Tibial nerve (tissue), 3 donors: ENCODE measurements at regions not wholly inside any gene's neighbourhood (a gene's known extent, or its start where the extent isn't known, plus 50 kb on each side); places are given as distances from the start of the nearest gene placed in this dataset.

ENCODE experiments used
- CTCF ChIP-seq, 5 experiments: fragments of 200-600 bp in 3 of 5; fragments of 450-650 bp in 2 of 5; sonication (generic) in 3 of 5; IDR thresholded peaks; one replicate each; pipeline ENCODE4 v1.5.1; 2016 to 2019; ENCODE audit warnings: antibody characterized with exemption in 5 of 5, mild to moderate bottlenecking in 3 of 5, moderate library complexity in 2 of 5
- POLR2A ChIP-seq, 2 donors: fragments of 450-650 bp; IDR thresholded peaks; one replicate each; pipeline ENCODE4 v1.6.1; 2017; ENCODE audit warnings: antibody characterized with exemption in 2 of 2, mild to moderate bottlenecking in 2 of 2, moderate library complexity in 2 of 2

- TF ChIP-seq CTCF (IDR thresholded peaks at IDR 0.05) (no peak), POLR2A (IDR thresholded peaks at IDR 0.05) (no peak)
These were observed 239.1 kb upstream of the NRP1 start for GRCh38 chr10:33573606-33574005.
